Activated CD8-positive, alpha-beta memory T cell treated with anti-CD3 and anti-CD28 coated beads for 36 hours (primary cell): ENCODE measurements at regions not wholly inside any gene's neighbourhood (a gene's known extent, or its start where the extent isn't known, plus 50 kb on each side); places are given as distances from the start of the nearest gene placed in this dataset.

ENCODE experiments used
- CTCF ChIA-PET: fragments of 350-600 bp; sonication (Branson Sonifier 250); formaldehyde crosslinking; loops from one replicate; lab custom pipeline; 2021; ENCODE audit warnings: antibody characterized with exemption; lab: Charles Lee
- POLR2A ChIA-PET: fragments of 350-600 bp; sonication (Branson Sonifier 250); formaldehyde crosslinking; loops from one replicate; lab custom pipeline; 2021; ENCODE audit warnings: antibody characterized with exemption; lab: Charles Lee

DNA sequence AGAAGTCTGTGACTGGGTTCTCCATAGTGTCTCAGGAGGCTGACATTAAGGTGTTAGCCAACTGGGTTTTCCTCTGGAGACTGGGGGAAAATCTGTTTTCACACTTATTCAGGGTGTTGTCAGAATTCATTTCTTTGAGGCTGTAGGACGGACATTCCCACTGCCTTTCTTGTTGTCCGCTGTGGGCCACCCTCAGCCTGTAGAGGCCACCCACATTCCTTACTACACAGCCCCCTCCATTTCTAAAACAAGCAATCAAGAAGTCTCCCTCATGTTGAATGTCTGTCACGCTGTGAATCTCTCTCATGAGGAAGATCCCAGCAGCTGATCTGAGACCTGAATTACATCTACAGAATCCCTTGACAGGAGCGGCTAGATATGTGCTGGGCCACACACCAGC lies 295.5 kb upstream of the RUNX1 start:
- CTCF ChIA-PET: no interaction called here
- POLR2A ChIA-PET: no interaction called here

DNA sequence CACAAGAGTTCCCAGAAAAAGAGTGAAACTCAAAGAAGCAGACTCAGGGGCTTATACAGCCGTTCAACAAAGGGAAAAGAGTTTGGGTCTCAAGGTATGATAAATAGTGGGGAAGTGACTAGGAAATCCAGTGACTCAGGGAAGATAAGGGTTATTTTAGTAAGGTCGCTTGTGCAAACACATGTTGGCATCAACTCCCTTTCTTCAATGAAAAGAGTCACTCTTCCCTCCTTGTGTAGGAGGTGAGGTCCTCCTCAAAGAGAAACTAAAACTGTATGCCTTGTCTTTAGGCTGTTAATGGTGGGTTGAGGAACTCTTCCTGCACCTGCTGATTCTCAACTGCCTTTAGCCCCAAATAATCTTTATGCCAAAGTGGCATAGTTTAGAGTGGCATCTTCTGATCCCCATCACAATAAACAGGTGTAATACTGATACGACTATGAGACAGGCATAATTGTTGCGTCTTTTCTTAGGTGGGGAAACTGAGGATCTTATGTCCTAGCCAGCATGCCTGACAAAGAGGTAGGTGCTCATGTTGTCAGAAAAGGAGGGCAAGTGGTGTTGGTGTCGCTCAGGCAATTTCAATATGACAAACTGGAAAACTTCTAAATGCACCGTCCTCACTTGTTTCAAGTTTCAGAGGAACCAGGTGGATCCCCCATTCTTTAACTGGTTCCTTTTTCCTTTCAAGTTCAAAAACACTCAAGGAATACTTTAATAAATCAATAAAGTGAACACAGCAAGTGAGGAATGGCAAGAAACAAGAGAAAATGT lies 294.1 kb upstream of the RUNX1 start:
- ChIA-PET POLR2A (no interaction called here), CTCF (no interaction called here)

GRCh38 chr21:35342440-35342839 lies 293.3 kb upstream of the RUNX1 start:
- POLR2A ChIA-PET: interaction anchor here (0.7 kb wide), 1 partner anchor 284 kb away, joined by 3 read pairs; no protein-coding TSS in a partner anchor

DNA sequence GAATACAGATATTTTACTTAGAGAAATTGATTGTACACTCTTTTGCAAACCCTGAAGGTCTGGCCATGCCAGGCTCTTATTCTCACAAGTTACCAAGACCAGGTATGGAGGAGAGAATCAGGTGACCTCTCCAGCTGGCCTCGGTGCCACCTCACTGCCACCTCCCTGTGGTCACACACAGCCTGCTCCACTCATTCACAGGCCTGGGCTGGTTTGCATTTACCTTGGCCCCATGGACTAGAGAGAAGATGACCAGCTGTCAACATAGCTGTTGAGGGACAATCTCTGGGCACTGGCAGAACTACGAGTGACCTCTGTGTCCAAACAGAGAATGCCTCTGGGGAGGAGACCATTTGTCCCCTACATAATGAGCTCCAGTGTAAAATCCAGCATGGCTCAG lies 291.2 kb upstream of the RUNX1 start:
- POLR2A ChIA-PET: no interaction called here
- CTCF ChIA-PET: no interaction called here

More at GRCh38 chr21:35342440-35342839, 293.3 kb upstream of the RUNX1 start:
- CTCF ChIA-PET: interaction anchor here (0.6 kb wide), 1 partner anchor 9 kb away, joined by 3 read pairs; no protein-coding TSS in a partner anchor

DNA sequence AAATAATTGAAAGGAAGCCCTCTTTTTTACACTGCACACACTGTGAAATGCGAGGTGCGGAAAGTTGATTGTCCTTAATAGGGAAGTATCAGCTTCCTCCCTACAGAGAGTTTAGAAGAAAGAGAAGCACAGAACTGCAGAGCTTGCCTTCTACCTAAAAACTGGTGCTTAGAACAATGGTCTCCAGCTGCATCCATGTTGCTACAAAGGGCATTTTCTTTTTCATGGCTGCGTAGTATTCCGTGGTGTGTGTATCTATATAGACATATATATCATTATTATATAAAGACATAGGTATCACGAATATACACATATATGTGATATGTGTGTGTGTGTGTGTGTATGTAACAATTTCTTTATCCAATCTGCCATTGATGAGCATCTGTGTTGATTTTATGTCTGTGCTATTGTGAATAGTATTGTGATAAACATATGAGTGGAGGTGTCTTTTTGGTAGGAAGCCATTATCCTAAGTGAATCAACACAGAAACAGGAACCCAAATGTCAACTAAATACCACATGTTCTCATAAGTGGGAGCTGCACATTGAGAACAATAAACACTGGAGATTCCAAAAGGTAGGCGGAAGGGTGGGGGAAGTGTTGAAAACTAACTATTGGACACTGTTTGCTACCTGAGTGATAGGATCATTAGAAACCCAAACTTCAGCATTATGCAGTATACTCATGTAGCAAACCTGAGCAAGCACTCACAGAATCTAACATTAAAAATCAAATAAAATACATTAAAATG lies 290.0 kb upstream of the RUNX1 start:
- POLR2A ChIA-PET: no interaction called here
- CTCF ChIA-PET: no interaction called here

DNA sequence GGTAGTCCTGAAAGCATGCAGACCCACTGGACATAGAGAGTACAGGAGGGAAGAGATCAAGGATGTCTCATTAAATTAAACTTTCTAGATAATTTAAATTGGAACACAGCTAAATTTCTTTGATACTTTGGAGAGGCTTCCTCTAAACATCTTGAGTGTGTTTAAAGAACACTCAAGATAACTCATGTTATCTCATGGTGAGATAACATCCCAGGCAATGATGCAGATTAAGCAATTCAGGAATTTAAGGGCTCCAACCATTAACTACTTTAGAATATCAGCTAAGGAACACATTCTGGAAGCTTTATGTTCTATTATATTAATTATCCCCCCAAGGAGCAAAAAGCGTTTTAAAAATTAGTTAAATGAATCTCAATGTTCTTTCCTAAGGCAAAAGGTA lies 289.2 kb upstream of the RUNX1 start:
- ChIA-PET CTCF (no interaction called here), POLR2A (no interaction called here)

DNA sequence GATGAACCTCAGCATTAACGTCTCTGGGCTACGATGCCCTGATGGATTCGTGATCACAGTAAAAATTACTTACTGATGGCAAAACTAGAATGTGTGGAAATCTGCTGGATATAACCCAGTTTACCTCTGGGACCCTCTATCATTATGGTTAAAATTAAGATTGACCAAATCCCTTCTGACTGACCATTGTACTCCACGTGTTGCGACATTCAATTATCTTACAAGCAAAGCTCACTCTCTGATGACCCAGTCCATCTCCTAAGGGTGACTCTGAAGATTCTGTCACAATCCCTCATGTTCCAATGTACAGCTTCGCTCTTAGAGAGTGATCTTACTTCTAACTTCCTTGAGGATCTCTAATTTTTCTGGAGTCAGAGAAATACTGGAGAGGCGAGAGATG lies 288.5 kb upstream of the RUNX1 start:
- ChIA-PET CTCF (no interaction called here), POLR2A (no interaction called here)

DNA sequence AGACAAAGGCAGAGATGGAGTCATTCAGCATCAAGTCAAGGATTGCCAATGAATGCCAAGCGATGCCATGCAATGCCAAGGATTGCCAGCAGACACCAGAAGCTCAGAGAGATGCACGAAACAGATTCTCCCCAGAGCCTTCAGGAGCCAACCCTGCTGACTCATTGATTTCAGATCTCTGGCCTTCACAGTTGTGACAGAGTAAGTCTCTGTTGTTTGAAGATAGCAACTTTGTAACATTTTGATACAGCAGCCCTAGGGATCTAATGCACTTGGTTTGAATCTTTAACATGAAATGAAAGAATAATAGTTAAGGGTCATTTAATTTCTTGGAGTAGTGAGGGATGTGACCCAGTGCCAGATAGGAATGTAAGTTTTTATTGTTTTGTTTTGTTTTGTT lies 287.4 kb upstream of the RUNX1 start:
- POLR2A ChIA-PET: no interaction called here
- CTCF ChIA-PET: no interaction called here

- CTCF ChIA-PET: interaction anchor here (0.6 to 0.8 kb wide), 2 partner anchors 64 to 612 kb away, joined by 3 to 5 read pairs; no protein-coding TSS in a partner anchor
- POLR2A ChIA-PET: no interaction called here
Measured at GRCh38 chr21:35335951-35336446, 286.9 kb upstream of the RUNX1 start.

DNA sequence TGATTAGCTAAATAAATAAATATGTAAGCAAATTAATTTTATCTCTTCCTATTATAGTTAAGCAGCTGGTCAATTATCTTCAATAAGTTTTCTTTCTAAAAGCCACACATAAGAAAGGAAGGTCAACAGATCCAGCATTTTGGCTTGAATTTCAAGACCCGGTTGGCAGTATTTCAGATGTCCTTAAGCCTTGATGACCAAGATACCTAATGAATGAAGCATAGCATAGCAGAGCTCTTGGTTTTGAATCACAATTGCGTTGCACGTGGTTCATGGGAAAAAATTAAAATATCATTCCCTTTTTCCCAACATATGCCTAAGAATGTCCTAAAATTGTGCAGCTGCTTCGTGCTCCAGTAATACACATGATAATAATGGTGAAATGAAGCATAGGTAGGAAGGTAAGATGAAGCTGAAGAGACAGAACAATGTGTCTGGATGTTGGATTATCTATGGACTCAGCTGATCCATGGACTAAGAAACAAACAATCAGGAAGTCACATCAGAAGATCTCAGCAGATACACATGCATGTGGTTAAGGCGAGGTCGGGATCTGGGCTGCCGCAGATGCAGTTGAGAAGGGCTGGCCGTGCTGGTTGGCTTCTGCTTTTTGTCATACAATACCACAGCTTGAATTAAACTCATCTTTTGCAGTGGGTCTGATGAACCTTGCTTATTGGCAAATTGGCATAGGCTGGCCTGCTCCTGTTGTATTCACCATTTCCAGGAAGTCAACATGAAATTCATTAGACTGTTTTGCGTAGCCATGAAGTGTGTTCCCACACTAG lies 284.9 kb upstream of the RUNX1 start:
- CTCF ChIA-PET: no interaction called here
- POLR2A ChIA-PET: no interaction called here

GRCh38 chr21:35332841-35333426 lies 283.8 kb upstream of the RUNX1 start:
- CTCF ChIA-PET: no interaction called here
- POLR2A ChIA-PET: no interaction called here

- ChIA-PET CTCF (no interaction called here), POLR2A (no interaction called here)
Measured at GRCh38 chr21:35329940-35330660, 281.0 kb upstream of the RUNX1 start.

DNA sequence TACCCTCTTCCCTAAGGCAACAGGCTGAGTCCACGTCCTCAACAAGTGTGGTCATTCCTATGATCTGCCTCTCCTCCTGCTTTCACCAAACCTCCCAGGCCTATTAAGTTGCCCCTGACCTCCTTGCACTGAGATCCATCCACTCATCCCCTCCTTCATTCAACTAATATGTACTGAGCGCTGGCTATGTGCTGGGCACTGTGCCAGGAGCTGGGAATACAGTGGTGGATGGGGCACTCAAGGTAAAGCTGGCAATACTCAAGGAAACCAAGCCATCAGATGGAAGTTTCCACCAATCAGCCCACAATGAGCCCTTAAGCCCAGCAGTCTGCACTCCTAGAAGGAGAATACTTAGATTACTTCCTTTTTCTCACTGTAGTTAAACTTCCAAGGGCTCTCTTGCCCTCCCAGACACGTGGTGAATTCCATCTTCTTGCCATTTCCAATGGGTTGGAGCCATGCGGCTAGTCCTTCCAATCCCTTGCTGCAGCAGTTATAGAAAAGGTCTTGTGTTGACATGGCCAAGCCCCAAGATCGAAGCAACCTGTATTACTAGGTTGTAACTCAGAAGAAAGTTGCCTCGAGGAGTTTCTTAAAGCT lies 279.9 kb upstream of the RUNX1 start:
- CTCF ChIA-PET: no interaction called here
- POLR2A ChIA-PET: no interaction called here

DNA sequence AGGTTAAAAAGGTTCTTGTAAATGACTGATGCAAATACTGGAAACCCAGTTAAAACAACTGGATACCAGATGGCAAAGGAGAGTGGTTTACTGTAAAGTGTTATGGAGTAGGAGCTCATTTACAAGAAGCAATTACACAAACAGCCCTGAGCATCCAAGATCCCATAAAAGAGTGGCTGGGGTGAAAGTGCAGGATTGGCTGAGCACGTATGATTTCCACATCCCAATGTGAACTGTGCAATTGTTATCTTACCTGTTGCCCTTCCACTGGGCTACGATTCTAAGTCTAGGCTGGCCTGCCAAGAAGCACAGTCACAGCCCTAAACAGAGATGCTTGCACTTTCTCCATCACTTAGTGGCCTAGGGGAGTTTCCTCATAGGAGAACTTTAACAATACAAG lies 277.6 kb upstream of the RUNX1 start:
- ChIA-PET CTCF (interaction anchor here (0.6 kb wide), 1 partner anchor 222 kb away, joined by 3 read pairs; no protein-coding TSS in a partner anchor), POLR2A (no interaction called here)

- POLR2A ChIA-PET: no interaction called here
- CTCF ChIA-PET: no interaction called here
Measured at GRCh38 chr21:35325953-35326352, 276.9 kb upstream of the RUNX1 start.

- ChIA-PET CTCF (no interaction called here), POLR2A (no interaction called here)
Measured at GRCh38 chr21:35324372-35325220, 275.5 kb upstream of the RUNX1 start.

GRCh38 chr21:35323947-35324346 lies 274.8 kb upstream of the RUNX1 start:
- ChIA-PET CTCF (no interaction called here), POLR2A (no interaction called here)
